Astrocyte of the cerebellum (primary cell): ENCODE measurements at regions not wholly inside any gene's neighbourhood (a gene's known extent, or its start where the extent isn't known, plus 50 kb on each side); places are given as distances from the start of the nearest gene placed in this dataset.
"Not testable (repeated sequence)": the region's sequence is repeated elsewhere in the genome, so short reads cannot be mapped to it uniquely, and the experiment has no call there.

Source experiments
- DNase-seq: peaks from one replicate; pipeline ENCODE4 v3.0.0-alpha.2; 2011; ENCODE audit warnings: low read depth
- H3K4me3 ChIP-seq: 2 replicates; pipeline ENCODE4 v1.5.1; 2011; ENCODE audit warnings: mild to moderate bottlenecking, low read depth, low read length, moderate library complexity
- in situ Hi-C: cut with HindIII; loops from 2 replicates; pipeline ENCODE4 v1.10.0; 2017; ENCODE audit warnings: low sequenced_read_pairs
- TF ChIP-seq, protein P1 (sequence below): IDR thresholded peaks from 2 replicates; pipeline ENCODE4 v1.5.1; 2012; ENCODE audit warnings: low read length, low read depth, moderate library complexity, mild to moderate bottlenecking; ENCODE audit errors: missing control alignments

DNA sequence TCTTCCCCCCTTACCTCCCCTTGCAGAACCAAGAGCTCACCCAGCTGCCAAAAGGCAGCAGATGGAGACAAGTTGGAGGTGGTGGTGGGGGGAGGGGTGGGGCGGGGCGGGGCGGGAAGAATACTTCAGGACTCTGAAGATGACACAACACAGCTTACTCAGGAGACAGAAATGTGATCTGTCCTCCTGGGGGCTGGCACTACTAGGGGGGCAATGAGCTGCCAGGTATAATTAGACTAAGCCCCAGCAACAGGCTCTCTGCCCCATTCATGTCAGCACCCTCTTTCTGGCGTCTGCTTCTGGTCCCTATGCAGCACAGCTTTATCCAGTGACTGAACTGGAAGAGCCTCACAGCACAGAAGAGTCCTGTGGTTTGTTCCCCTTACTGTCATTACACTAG is 407.0 kb downstream of the MED13L start:
- DNase-seq: no peak
- H3K4me3 ChIP-seq: no peak overlapping the region
- in situ Hi-C loops: no loop called here
- TF ChIP-seq, protein P1, sequence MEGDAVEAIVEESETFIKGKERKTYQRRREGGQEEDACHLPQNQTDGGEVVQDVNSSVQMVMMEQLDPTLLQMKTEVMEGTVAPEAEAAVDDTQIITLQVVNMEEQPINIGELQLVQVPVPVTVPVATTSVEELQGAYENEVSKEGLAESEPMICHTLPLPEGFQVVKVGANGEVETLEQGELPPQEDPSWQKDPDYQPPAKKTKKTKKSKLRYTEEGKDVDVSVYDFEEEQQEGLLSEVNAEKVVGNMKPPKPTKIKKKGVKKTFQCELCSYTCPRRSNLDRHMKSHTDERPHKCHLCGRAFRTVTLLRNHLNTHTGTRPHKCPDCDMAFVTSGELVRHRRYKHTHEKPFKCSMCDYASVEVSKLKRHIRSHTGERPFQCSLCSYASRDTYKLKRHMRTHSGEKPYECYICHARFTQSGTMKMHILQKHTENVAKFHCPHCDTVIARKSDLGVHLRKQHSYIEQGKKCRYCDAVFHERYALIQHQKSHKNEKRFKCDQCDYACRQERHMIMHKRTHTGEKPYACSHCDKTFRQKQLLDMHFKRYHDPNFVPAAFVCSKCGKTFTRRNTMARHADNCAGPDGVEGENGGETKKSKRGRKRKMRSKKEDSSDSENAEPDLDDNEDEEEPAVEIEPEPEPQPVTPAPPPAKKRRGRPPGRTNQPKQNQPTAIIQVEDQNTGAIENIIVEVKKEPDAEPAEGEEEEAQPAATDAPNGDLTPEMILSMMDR: no peak

DNA sequence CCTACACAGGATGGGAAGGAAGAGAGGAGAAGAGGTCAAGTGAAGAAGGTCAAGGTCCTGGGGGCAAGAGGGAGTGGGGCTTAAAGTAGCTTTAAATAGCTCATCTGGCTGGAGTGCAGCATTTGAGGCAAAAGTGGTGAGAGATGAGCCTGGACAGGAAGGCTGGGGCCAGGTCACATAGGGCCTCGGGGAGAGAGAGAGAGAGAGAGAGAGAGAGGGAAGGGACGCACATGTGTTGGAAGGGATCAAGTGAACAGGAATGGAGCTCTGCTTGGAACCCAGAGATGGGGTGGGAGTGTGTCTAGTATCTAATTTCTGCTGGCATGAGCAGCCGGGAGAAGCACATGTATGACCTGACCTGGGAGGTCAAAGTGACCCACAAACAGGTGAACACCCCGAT is 407.5 kb downstream of the MED13L start:
- no peak for DNase-seq
- in situ Hi-C loops: no loop called here
- TF ChIP-seq, protein P1: no peak
- H3K4me3 ChIP-seq: no peak overlapping the region

DNA sequence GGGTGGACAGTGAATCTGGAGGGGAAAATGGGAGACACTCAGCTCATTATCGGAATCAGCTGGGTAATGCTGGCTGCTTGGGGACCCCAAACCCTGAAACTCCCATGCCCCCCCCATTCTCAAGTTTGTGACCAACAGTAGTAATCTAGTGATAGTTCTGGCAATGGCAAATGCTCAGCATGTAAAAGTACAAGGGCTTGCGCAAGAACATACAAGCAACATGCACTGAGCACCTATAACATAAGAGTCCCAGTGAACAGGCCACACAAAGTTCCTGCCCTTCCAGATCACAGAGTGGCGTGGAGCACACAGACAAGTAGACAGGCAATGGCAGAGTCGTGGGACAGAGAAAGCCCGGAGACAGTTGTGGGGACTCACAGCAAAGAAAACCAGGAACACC is 407.9 kb downstream of the MED13L start:
- H3K4me3 ChIP-seq: no peak overlapping the region
- in situ Hi-C loops: no loop called here

DNA sequence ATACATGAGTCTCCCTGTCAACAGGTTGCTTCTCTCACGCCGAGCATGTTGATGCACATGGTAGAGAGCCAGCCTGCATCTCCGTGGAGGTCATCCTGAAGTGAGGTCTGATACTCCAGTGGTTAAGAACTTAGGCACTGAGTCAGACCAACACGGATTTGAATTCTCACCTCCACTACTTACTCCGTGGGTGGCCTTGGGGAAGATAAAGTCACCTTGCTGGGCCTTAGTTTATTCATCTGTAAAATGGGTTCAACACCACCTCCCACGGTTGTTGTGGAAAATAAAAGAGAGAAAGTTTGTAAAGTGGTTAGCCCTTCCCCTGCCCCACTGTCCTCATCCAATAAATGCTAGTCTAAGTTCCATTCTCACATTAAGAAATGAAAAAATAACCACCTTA is 408.9 kb downstream of the MED13L start:
- H3K4me3 ChIP-seq: no peak overlapping the region
- TF ChIP-seq, protein P1: no peak
- in situ Hi-C loops: no loop called here
- no peak for DNase-seq

More for the DNA sequence above, 407.9 kb downstream of the MED13L start:
- no peak for DNase-seq
- TF ChIP-seq, protein P1: no peak

DNA sequence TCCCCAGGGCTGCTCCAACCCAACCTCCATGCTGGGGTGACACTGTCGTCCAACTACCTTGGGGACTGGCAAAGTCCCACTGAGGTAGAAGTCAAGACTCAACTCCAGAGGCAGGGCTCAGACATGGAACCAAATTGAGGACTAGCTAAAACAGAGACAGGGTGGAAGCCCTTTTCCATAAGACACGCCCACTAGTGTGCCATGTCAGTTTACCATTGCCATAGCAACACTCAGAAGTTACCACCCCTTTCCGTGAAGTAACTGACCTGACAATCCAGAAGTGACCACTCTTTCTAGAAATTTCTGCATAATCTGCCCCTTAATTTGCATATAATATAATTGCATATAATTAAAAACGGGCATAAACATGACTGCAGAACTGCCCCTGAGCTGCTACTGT is 409.6 kb downstream of the MED13L start:
- no peak overlapping the region for H3K4me3 ChIP-seq
- TF ChIP-seq, protein P1: no peak
- in situ Hi-C loops: no loop called here
- DNase-seq: no peak

DNA sequence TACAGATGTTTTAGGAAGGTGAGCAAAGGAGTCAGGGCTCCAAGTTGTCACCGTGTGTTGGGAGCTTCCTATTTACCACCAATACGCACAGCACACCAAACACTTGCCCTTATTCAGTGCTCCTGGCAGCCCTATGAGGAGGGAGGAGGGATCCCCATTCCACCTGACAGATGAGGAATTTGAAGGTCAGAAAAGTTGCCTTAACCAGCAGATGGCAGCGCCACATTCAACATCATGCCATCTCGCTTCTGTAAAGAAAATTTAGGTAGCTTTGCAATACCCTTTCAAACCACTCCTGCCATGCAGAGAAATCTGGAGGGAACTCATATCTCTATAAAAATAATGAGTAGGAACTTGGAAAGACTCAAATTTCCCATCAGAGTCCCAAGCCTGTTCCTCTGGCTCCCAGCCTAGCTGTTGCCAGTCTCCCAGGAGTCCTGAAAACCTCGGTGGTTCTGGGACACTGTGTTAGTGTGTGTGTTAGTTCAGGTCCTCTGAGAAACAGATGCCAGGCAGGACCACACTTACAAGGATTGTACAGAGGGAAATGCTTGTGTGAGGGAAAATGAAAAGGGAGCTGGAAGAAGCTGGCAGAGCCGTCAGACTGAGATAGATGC is 410.5 kb downstream of the MED13L start:
- no peak overlapping the region for H3K4me3 ChIP-seq
- in situ Hi-C loops: no loop called here
- no peak for DNase-seq
- TF ChIP-seq, protein P1: no peak

DNA sequence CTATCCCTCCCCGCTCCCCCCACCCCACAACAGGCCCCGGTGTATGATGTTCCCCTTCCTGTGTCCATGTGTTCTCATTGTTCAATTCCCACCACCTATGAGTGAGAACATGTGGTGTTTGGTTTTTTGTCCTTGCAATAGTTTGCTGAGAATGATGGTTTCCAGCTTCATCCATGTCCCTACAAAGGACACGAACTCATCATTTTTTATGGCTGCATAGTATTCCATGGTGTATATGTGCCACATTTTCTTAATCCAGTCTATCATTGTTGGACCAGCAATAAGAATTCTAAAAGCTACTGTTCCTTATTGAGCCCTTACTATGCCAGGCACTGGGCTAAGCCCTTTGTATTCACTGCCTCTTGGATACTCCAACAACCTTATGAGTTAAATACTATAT is 411.2 kb downstream of the MED13L start:
- DNase-seq, in situ Hi-C loops, H3K4me3 ChIP-seq: not testable (repeated sequence)
